Neural progenitor cell (in vitro differentiated cells): ENCODE measurements at regions not wholly inside any gene's neighbourhood (a gene's known extent, or its start where the extent isn't known, plus 50 kb on each side); places are given as distances from the start of the nearest gene placed in this dataset.
A peak's percentile ranks its signal among the peaks of the same experiment; 100 is the strongest.

Source experiments
- DNase-seq: peaks from one replicate; pipeline ENCODE4 v3.0.0-alpha.2; 2016; ENCODE audit warnings: low spot score
- H2AFZ ChIP-seq: fragments of 200-600 bp; sonication (generic); replicated peaks from 2 replicates; pipeline ENCODE4 v1.6.1; 2016; ENCODE audit warnings: antibody characterized with exemption
- H3F3A ChIP-seq: fragments of 200-600 bp; sonication (generic); 2 replicates; pipeline ENCODE4 v1.6.1; 2016; ENCODE audit warnings: antibody characterized with exemption, low read depth
- H3K27ac ChIP-seq: fragments of 200-600 bp; sonication (generic); 2 replicates; pipeline ENCODE4 v1.5.1; 2016; ENCODE audit warnings: mild to moderate bottlenecking
- H3K27me3 ChIP-seq: fragments of 200-600 bp; sonication (generic); 2 replicates; pipeline ENCODE4 v1.6.1; 2016; ENCODE audit warnings: mild to moderate bottlenecking, moderate library complexity
- H3K36me3 ChIP-seq: fragments of 200-600 bp; sonication (generic); 2 replicates; pipeline ENCODE4 v1.5.1; 2016
- H3K4me1 ChIP-seq: fragments of 200-600 bp; sonication (generic); 2 replicates; pipeline ENCODE4 v1.6.1; 2016; ENCODE audit warnings: mixed run types
- H3K4me2 ChIP-seq: fragments of 200-600 bp; sonication (generic); 2 replicates; pipeline ENCODE4 v1.6.1; 2016
- H3K4me3 ChIP-seq: fragments of 200-600 bp; sonication (generic); 2 replicates; pipeline ENCODE4 v1.5.1; 2016
- H3K79me2 ChIP-seq: fragments of 200-600 bp; sonication (generic); 2 replicates; pipeline ENCODE4 v1.6.1; 2016; ENCODE audit warnings: low read depth
- H3K9ac ChIP-seq: fragments of 200-600 bp; sonication (generic); 2 replicates; pipeline ENCODE4 v1.6.1; 2016
- H3K9me3 ChIP-seq: fragments of 200-600 bp; sonication (generic); 2 replicates; pipeline ENCODE4 v1.5.1; 2016; ENCODE audit warnings: low read depth
- H4K20me1 ChIP-seq: fragments of 200-600 bp; sonication (generic); 2 replicates; pipeline ENCODE4 v1.6.1; 2016; ENCODE audit warnings: low read depth
- H3K27ac Mint-ChIP-seq: 3 replicates; pipeline ENCODE4 v1.8.0; 2021; ENCODE audit warnings: mixed read lengths
- H3K27me3 Mint-ChIP-seq: 2 replicates; pipeline ENCODE4 v1.8.0; 2022; ENCODE audit warnings: low read depth, mild to moderate bottlenecking, inconsistent platforms, moderate library complexity, mixed read lengths; ENCODE audit not compliant: insufficient read depth
- H3K36me3 Mint-ChIP-seq: 3 replicates; pipeline ENCODE4 v1.8.0; 2021; ENCODE audit warnings: mixed read lengths
- H3K4me1 Mint-ChIP-seq: 3 replicates; pipeline ENCODE4 v1.8.0; 2021; ENCODE audit warnings: mixed read lengths
- H3K4me3 Mint-ChIP-seq: 3 replicates; pipeline ENCODE4 v1.8.0; 2021; ENCODE audit warnings: mild to moderate bottlenecking, moderate library complexity, mixed read lengths
- H3K9me3 Mint-ChIP-seq: 3 replicates; pipeline ENCODE4 v1.8.0; 2020; ENCODE audit warnings: mixed read lengths
- EZH2 ChIP-seq: fragments of 200-600 bp; sonication (generic); IDR thresholded peaks from 2 replicates; pipeline ENCODE4 v1.6.1; 2017; ENCODE audit warnings: antibody characterized with exemption, mild to moderate bottlenecking, moderate library complexity
- EZH2phosphoT487 ChIP-seq: fragments of 200-600 bp; sonication (generic); IDR thresholded peaks from 2 replicates; pipeline ENCODE4 v1.6.1; 2017; ENCODE audit warnings: antibody characterized with exemption
- TF ChIP-seq, protein P1 (sequence below): fragments of 200-600 bp; sonication (generic); IDR thresholded peaks from 2 replicates; pipeline ENCODE4 v1.5.1; 2017; ENCODE audit warnings: antibody characterized with exemption, mild to moderate bottlenecking

DNA sequence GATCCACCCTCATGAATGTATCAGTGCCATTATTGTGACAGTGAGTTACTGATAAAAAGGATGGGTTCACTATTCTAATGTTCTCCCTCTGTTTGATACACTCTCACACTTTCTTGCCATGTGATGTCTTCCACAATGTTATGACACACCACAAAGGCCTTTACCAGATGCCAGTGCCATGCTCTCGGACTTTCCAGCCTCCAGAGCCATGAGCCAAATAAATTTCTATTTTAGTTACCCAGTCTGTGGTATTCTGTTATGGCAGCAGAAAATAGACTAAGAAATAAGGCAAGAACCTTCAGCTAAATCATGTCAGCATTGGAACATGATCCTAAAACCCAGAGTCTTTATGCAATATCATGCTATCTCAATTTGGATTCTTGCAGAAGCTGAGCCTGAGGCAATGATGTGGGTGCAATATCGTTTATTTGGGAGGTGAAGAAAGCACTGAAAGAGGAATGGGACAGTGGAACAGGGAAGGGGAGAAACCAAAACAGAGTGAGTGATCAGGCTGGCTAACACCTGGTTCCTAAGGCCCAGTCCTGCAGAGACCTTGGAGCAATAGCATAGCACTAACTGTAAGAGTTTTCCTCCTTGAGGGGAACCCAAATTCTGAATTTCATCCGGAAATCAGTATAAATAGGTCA, 130.4 kb upstream of the LRFN2 start:
- no peaks in the 10 kb centered on the region for H3K79me2 ChIP-seq
- peaks cover 33% of the 10 kb centered on the region for H3K4me1 ChIP-seq
- DNase-seq: no peak
- no peak overlapping the region for H3K27ac ChIP-seq
- Mint-ChIP-seq H3K27me3 (peaks cover 5% of the 10 kb centered on the region), H3K9me3 (peaks cover 4% of the 10 kb centered on the region), H3K36me3 (no peaks in the 10 kb centered on the region), H3K4me1 (peaks cover 68% of the 10 kb centered on the region), H3K4me3 (no peak overlapping the region), H3K27ac (no peak overlapping the region)
- no peaks in the 10 kb centered on the region for H3K36me3 ChIP-seq
- no peak overlapping the region for H3K4me2 ChIP-seq
- H3K9ac ChIP-seq: no peak overlapping the region
- TF ChIP-seq EZH2phosphoT487 (no peak), EZH2 (no peak)
- TF ChIP-seq, protein P1, sequence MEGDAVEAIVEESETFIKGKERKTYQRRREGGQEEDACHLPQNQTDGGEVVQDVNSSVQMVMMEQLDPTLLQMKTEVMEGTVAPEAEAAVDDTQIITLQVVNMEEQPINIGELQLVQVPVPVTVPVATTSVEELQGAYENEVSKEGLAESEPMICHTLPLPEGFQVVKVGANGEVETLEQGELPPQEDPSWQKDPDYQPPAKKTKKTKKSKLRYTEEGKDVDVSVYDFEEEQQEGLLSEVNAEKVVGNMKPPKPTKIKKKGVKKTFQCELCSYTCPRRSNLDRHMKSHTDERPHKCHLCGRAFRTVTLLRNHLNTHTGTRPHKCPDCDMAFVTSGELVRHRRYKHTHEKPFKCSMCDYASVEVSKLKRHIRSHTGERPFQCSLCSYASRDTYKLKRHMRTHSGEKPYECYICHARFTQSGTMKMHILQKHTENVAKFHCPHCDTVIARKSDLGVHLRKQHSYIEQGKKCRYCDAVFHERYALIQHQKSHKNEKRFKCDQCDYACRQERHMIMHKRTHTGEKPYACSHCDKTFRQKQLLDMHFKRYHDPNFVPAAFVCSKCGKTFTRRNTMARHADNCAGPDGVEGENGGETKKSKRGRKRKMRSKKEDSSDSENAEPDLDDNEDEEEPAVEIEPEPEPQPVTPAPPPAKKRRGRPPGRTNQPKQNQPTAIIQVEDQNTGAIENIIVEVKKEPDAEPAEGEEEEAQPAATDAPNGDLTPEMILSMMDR: no peak
- H4K20me1 ChIP-seq: no peaks in the 10 kb centered on the region
- no peaks in the 10 kb centered on the region for H3K27me3 ChIP-seq
- no peak overlapping the region for H2AFZ ChIP-seq
- no peak overlapping the region for H3K4me3 ChIP-seq
- no peaks in the 10 kb centered on the region for H3K9me3 ChIP-seq
- peaks cover 18% of the 10 kb centered on the region for H3F3A ChIP-seq

DNA sequence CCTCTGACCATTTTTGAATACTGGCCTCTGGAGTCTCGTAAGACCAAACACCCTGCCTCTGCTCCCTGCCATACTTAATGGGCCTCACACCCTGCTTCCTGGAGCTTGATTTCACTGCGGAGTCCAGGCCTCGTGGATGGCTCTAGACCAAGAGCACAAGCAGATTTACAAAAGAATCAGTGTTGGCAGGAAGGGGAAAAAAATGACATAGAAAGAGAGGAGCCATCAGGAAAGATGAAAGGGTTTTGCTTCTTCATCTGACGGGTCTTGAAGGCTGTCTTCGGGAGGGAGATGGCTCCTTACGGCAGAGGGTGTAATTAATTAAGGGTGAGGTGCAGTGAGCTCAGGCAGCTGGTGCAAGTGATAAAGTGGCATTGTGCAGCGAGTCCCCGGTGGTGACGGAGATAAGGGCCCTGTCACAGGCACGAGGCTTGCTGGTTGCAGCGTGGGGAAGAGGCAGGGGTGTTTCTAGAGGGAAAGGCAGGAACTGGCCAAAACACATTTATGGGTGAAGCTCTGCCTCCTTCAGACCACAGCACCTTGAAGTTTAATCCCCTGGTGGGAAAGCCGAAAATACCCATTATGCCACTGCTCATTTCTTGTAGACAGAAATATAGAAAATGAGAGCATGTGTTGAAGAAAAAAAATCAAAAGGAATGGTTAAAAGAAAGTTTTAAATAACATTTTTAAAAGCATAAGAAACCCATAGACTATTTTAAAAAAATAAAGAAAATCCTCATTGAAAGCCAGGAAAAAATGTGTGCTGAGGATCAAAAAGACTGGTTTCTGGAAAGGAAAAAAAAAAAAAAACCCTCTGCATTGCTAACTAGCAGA, 128.6 kb upstream of the LRFN2 start:
- H3K9me3 ChIP-seq: no peaks in the 10 kb centered on the region
- TF ChIP-seq, protein P1: no peak
- TF ChIP-seq EZH2phosphoT487: no peak
- TF ChIP-seq EZH2: no peak
- Mint-ChIP-seq H3K4me1 (peaks cover 62% of the 10 kb centered on the region), H3K4me3 (no peak overlapping the region), H3K9me3 (peaks cover 4% of the 10 kb centered on the region), H3K27ac (peak overlapping the region; percentile 13), H3K27me3 (peaks cover 12% of the 10 kb centered on the region), H3K36me3 (no peaks in the 10 kb centered on the region)
- H3F3A ChIP-seq: peaks cover 10% of the 10 kb centered on the region
- DNase-seq: peak; percentile 21
- H3K27ac ChIP-seq: no peak overlapping the region
- H3K27me3 ChIP-seq: no peaks in the 10 kb centered on the region
- peaks cover 15% of the 10 kb centered on the region for H3K4me1 ChIP-seq
- no peak overlapping the region for H3K9ac ChIP-seq
- H3K36me3 ChIP-seq: no peaks in the 10 kb centered on the region
- no peak overlapping the region for H2AFZ ChIP-seq
- no peak overlapping the region for H3K4me2 ChIP-seq
- no peak overlapping the region for H3K4me3 ChIP-seq
- no peaks in the 10 kb centered on the region for H3K79me2 ChIP-seq
- H4K20me1 ChIP-seq: no peaks in the 10 kb centered on the region

DNA sequence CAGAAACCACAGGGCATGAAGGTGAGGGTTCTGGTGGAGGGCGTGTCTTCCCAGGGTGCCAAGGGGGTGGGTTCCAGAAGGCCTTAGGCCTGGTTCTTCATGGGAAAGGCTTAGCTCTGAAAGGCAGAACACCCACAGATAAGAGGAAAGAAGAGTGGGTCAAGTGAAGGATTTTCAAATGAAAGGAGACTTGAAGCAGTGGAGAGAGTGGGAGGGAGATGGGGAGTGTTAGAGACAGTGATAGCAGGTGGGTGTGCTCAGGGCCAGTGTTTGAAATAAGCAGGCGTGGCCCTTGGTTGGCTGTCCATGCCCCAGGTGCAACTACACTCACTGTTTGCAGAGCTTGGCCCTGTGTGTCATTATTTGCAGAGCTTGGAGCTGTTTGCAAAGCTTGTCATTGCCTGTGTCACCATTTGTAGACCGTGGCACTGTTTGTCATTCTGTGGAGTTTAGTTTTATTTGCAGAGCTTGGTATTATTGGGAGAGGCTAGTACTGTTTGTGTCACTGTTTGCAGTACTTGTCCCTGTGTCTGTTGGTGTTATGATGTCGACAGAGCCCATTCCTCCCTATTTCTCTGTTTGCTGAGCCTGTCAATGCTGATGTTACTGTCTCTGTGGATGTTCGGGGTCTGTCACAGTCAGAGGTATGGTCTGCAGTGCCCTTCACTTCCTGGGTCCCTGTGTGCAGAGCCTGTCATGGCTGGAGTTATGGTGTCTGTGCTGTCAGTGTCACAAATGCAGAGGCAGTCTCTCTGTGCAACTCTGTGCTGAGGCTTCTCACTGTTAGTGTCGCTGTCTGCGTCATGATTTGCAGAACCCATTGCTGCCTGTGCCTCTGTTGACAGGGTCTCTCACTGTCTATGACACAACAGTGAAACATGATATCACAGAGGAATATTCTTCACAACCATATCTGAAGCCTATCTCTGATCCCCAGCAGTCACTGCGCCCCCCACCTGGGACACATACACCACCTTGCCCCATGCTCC, 127.7 kb upstream of the LRFN2 start:
- H3K27me3 Mint-ChIP-seq: peaks cover 9% of the 10 kb centered on the region
- Histone ChIP-seq H3K4me2 (no peak overlapping the region), H3K27ac (no peak overlapping the region), H4K20me1 (no peaks in the 10 kb centered on the region), H3K36me3 (no peaks in the 10 kb centered on the region), H3F3A (peaks cover 9% of the 10 kb centered on the region), H3K79me2 (no peaks in the 10 kb centered on the region), H3K4me1 (peaks cover 10% of the 10 kb centered on the region), H2AFZ (no peak overlapping the region), H3K9me3 (no peaks in the 10 kb centered on the region), H3K4me3 (no peak overlapping the region), H3K9ac (no peak overlapping the region), H3K27me3 (no peaks in the 10 kb centered on the region)
- H3K4me3 Mint-ChIP-seq: no peak overlapping the region
- peak overlapping the region; percentile 13 for H3K27ac Mint-ChIP-seq
- peaks cover 53% of the 10 kb centered on the region for H3K4me1 Mint-ChIP-seq
- TF ChIP-seq EZH2 (no peak), EZH2phosphoT487 (no peak)
- TF ChIP-seq, protein P1: no peak
- H3K36me3 Mint-ChIP-seq: no peaks in the 10 kb centered on the region
- peaks cover 4% of the 10 kb centered on the region for H3K9me3 Mint-ChIP-seq
- no peak for DNase-seq
